GM12891 (cell line): ENCODE measurements at regions not wholly inside any gene's neighbourhood (a gene's known extent, or its start where the extent isn't known, plus 50 kb on each side); places are given as distances from the start of the nearest gene placed in this dataset.

ENCODE experiments used
- DNase-seq: peaks from one replicate; pipeline ENCODE4 v3.0.0; 2011; ENCODE audit warnings: low spot score; ENCODE audit not compliant: insufficient read length
- FAIRE-seq: peaks from 2 replicates; lab custom pipeline; 2011; peaks lifted over from hg19 to GRCh38; lab: Jason Lieb, UNC
- PAX5 ChIP-seq: IDR thresholded peaks from 2 replicates; pipeline ENCODE4 v1.6.1; 2011; ENCODE audit warnings: low read length, moderate library complexity, mild to moderate bottlenecking; ENCODE audit not compliant: insufficient read depth, severe bottlenecking
- POLR2A ChIP-seq: IDR thresholded peaks from 2 replicates; pipeline ENCODE4 v1.6.1; 2011; ENCODE audit warnings: low read depth, low read length, control low read depth
- POLR2AphosphoS5 ChIP-seq: IDR thresholded peaks from 2 replicates; pipeline ENCODE4 v1.6.1; 2011; ENCODE audit warnings: low read depth, low read length, control low read depth
- POU2F2 ChIP-seq: IDR thresholded peaks from 2 replicates; pipeline ENCODE4 v1.6.1; 2011; ENCODE audit warnings: low read depth, mild to moderate bottlenecking, control low read depth, low read length, moderate library complexity
- SPI1 ChIP-seq: IDR thresholded peaks from 2 replicates; pipeline ENCODE4 v1.6.1; 2011; ENCODE audit warnings: low read depth, low read length, control low read depth
- TAF1 ChIP-seq: IDR thresholded peaks from 2 replicates; pipeline ENCODE4 v1.6.1; 2011; ENCODE audit warnings: low read depth, low read length, control low read depth

DNA sequence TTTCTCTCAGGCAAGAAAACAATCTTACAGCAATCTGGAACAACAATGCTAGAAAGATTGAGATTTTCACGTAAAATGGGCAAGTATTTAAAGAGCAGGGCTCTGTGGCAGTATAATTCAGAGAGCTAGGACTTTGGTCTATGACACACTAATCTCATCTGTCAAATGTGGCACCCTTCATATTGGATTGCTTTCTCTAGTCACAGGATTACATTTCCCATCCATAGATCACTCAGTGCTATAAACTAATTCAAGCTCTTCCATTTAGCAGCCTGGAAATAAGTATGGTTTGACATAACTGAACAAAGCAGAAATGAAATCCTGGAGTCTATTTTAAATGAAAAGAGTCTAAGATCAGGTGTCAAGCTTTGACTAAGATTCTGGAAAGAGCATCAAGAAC, 263.1 kb upstream of the TMPRSS15 start:
- TF ChIP-seq POLR2A (no peak), POU2F2 (no peak), POLR2AphosphoS5 (no peak), TAF1 (no peak), SPI1 (no peak), PAX5 (no peak)
- DNase-seq = no peak
- FAIRE-seq = no peak

DNA sequence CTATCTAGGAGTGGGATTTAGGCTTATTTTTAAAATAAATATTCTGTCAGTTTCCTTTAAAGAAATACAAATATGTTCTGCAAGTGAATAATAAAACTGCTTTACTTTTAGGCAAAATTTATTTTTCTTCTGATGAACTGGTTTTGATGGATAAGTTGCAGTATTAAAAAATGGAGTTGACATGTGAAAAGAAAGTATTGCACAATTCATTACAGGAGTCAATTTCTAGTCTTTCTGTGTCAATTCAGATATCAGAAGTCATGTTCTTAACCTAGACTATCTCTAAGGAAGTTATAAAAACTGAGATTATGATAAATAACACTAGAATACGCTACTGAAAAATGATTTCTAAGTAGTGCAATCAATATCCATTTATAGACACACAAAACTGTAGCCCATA, 270.2 kb upstream of the TMPRSS15 start:
- DNase-seq (no peak), FAIRE-seq (no peak)
- TF ChIP-seq POLR2AphosphoS5 = no peak

DNA sequence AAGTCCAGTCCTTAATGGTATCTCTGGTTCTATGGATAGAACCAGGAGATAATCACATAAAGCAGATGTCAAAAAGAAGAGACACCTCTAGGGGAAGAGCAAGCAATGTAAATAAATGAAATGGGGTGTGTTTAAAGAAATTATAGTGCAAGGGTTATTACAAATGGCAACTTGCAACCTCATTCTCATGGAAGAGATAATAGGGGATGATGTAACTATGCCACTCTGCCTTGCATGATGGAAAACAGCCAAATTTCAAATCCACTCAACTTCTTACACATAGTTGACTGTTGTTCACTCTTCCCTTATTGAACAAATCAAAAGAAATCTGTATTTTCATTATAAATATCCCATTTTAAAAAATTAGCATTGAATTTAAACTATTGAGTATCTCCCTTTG, 274.0 kb upstream of the TMPRSS15 start:
- DNase-seq = no peak
- no peak for TF ChIP-seq PAX5
- no peak for TF ChIP-seq POLR2AphosphoS5
- no peak for TF ChIP-seq POLR2A
- TF ChIP-seq TAF1 = no peak
- no peak for TF ChIP-seq POU2F2
- TF ChIP-seq SPI1 = no peak
- FAIRE-seq = no peak

DNA sequence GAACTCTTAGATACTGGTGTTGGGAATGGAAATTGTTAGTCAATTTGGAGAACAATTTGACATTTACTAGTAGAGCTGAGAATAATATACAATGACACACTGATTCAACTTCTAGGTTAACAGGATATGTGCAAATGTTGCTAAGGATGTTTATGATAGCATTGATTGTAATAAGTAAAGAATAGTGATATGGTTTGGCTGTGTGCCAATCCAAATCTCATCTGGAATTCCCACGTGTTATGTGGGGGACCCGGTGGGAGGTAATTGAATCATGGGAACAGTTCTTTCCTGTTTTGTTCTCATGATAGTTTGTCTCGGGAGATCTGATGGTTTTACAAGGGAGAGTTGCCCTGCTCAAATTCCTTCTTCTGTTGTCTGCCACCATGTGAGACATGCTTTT, 302.4 kb upstream of the TMPRSS15 start:
- FAIRE-seq = no peak
- TF ChIP-seq POLR2A (no peak), POLR2AphosphoS5 (no peak), TAF1 (no peak), POU2F2 (no peak), PAX5 (no peak), SPI1 (no peak)
- no peak for DNase-seq

DNA sequence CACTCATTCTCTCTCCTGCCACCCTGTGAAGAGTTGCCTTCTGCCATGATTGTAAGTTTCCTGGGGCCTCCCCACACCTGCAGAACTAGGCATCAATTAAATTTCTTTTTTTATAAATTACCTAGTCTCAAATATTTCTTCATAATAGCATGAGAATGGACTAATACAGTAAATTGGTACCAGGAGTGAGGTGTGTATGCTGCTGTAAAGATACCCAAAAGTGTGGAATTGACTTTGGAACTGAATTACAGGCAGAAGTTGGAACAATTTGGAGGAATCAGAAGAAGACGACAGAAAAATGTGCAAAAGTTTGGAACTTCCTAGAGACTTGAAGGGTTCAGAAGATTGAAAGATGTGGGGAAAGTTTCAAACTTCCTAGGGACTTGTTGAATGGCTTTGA, 308.1 kb upstream of the TMPRSS15 start:
- TF ChIP-seq POLR2AphosphoS5 = no peak
- TF ChIP-seq SPI1 = no peak
- no peak for TF ChIP-seq POU2F2
- TF ChIP-seq POLR2A = no peak
- no peak for TF ChIP-seq TAF1
- no peak for TF ChIP-seq PAX5
- FAIRE-seq = no peak
- no peak for DNase-seq

DNA sequence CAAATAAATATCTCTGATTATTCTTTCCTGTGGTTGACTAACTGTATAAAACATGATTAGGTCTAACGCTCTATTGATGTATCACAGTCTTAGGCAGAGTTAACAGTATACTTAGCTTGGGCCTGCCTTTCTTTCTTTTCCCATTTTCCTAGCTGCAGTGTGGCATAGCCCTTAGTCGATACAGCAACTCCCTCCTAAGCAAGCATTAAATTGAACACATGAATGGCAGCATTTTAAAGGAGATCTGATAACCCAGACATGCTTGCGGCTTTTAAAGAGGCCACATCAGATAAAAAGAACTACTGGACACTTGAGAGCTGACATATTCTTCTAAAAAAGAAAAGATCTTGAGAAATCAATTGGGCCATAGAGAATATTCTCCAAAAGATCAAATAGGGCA, 312.0 kb upstream of the TMPRSS15 start:
- TF ChIP-seq TAF1 = no peak
- no peak for TF ChIP-seq PAX5
- TF ChIP-seq POLR2AphosphoS5 = no peak
- TF ChIP-seq POLR2A = no peak
- no peak for TF ChIP-seq POU2F2
- no peak for TF ChIP-seq SPI1
- FAIRE-seq = no peak
- DNase-seq = no peak

DNA sequence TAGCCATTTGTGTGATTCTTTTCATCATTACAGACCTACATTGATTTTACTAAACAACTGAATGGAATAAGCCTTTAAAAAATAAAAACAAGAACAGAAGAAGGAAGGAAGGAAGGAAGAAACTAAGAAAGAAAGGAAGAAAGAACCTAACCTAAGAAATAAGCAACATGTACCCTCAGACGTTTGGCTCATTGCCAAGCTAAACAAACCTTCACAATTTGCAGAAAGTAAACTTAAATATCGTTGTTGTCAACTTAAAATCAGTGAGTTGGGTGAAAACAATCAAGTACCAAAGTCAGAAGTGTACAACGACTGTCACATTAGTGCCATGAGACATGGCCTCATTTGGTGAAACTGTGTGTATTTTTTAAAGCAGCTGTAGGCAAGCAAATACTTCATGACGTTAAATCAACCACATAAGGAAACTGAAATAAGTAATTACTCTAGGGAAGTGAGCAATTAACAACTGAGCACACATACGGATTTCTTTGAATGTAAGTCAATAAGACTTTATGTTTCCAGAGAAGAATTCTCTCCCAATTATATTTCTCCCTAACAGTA, 313.1 kb upstream of the TMPRSS15 start:
- no peak for TF ChIP-seq POU2F2
- DNase-seq = no peak
- FAIRE-seq = no peak

DNA sequence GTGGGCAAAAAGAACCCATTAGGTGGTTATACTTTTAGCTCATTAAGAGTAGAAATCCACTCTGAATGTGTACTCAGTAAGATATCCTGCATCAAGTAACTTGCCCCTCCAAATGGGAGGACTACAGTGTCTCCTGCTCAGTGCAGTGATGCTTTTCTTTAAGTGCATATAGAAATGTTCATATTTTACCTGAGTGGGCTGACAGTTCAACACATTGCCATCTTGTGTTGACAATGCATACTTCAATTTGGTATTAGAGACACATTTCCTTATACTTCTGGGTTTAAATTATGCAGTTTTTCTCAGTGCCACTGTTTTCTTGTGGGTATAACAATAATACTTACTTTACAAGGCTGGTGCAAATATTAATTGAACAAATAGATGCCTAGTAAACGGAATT, 318.6 kb upstream of the TMPRSS15 start:
- DNase-seq (no peak), FAIRE-seq (no peak)
- TF ChIP-seq POLR2A = no peak
- no peak for TF ChIP-seq POLR2AphosphoS5
- TF ChIP-seq TAF1 = no peak
- no peak for TF ChIP-seq POU2F2
- no peak for TF ChIP-seq SPI1
- TF ChIP-seq PAX5 = no peak

DNA sequence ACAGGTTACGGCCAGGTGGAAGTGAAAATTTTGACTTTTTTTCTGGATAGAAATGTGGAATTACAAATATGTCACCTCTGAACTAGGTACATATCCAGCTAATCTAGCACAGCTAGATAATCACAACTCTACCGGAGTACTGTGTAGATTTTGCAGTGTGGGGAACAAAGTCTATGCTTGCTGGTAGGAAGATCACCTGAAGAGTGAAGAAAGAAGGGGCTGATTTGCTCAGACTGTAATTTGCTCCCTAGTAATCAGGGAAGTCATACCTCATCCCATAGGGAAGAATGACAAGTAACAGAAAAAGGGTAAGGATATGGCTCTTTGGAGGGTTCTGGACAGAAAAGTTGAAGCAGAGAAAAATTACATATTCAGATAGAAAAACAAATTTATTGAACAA, 319.6 kb upstream of the TMPRSS15 start:
- DNase-seq = no peak
- FAIRE-seq = no peak
- no peak for TF ChIP-seq POU2F2
- no peak for TF ChIP-seq SPI1
- no peak for TF ChIP-seq TAF1

DNA sequence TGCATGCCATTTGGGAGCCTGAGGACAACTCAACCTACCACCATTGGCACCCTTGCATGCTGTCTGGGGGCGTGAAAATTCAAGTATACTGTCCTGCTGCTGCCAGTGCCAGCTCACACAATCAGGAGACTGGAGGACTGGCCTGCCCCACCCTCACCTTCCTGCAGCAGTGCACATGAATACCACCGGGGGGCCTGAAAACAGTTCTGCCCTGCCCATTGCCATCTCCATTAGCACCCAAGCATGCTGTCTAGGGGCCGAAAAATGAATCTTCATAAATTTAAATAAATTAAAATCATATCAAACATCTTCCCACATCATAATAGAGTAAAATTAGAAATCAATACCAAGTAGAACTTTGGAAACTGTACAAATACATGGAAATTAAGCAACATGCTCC, 322.1 kb upstream of the TMPRSS15 start:
- FAIRE-seq = no peak
- no peak for DNase-seq
- TF ChIP-seq POU2F2 (no peak), POLR2A (no peak), SPI1 (no peak), POLR2AphosphoS5 (no peak)

DNA sequence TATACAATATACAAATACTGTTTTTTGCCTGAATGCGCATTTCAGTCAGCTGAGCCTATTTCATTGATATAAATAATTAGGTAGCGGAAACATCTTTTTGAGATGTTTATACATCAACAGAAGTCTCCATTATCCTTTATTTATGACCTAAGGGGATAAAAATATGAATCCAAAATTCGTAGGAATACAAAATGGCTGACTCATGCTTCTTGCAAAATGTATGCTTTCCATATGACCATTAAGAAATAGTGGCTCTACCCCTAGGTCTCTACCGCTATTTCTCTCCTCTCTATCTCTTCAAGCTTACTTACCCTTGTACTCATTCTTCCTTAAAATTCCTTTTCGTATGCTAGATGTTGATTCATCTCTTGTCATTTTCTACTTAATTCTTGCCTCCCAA, 338.4 kb upstream of the TMPRSS15 start:
- FAIRE-seq (no peak), DNase-seq (no peak)
- TF ChIP-seq SPI1 = no peak
